C1 segment of cervical spinal cord (tissue), 14 donors: ENCODE measurements at regions not wholly inside any gene's neighbourhood (a gene's known extent, or its start where the extent isn't known, plus 50 kb on each side); places are given as distances from the start of the nearest gene placed in this dataset.
"Not testable (repeated sequence)": the region's sequence is repeated elsewhere in the genome, so short reads cannot be mapped to it uniquely, and the experiment has no call there.

ENCODE experiments used
- DNase-seq, 14 donors: peaks; one replicate each; lab custom pipeline; 2025; lab: John Stamatoyannopoulos, UW

DNA sequence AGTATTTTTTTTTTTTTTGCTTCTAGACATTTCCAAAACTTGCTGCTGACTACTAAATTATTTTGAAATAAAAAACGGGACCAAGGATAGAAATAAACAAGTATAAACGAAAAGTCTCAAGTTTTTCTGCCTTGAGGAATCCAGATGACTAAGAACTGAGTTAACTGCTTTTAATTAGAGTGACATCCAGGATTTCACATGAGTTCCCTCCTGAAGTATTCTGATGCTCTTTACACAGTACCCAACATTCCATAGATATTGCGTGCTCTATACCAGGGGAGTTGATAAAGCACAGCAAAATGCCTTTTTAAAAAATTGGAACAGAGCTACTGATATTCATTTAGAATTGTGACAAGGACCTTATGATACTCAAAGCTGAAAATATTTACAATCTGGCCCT, 618.0 kb downstream of the CCDC85A start:
- no peak for DNase-seq

DNA sequence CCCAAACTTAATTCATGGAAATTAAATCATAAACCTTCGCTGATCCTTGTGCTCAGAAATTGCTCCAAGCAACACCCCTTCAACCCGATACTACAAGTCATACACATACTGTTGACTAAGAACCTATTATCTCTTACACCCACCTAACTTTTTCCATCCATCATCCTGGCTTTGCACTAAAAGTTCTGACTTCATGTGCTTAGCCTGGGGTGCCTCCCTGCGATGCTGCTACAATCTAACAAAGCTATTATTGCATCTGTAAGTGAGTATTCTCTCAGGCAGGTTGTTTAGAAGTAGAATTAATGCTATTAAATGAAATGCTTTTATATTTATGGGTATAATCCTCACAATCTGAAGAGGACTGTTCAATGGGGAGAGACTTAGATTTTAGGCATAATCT, 619.8 kb downstream of the CCDC85A start:
- no peak for DNase-seq

DNA sequence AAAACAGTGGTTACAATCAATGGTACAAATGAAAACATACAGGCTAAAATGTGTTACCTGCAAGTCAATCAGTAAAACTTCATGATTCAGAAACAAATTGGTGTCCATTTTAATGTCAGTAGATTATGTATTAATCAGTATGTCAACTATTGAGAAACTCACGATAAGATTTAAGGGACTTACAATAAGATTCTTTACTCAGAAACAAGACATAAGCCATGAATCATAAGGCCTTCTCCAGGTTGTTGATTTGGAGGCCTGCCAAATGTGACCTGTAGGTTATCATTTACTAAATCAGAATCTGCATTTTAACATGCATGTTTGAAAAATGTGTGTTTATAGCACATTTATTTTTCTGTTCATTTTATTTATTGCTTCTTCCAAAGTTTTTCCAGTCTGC, 623.1 kb downstream of the CCDC85A start:
- no peak for DNase-seq

DNA sequence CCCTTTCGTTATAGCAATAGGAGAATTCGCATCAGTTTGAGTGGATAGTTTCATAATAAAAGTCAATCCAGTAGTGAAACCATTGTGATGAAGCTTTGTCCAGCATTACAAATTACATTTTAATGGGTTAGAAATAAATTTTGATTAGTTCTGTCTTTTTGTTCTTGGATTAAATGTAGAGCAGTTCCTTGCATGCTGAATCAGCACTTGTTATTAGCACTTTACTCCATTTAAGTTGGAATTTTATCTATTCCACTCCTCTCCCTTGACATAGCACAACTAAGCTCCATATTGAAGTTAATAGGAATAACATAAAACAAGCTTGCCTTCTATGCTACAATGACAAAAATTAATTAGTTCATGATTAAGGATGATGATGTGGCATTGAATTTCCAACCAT, 624.1 kb downstream of the CCDC85A start:
- DNase-seq, result no peak

DNA sequence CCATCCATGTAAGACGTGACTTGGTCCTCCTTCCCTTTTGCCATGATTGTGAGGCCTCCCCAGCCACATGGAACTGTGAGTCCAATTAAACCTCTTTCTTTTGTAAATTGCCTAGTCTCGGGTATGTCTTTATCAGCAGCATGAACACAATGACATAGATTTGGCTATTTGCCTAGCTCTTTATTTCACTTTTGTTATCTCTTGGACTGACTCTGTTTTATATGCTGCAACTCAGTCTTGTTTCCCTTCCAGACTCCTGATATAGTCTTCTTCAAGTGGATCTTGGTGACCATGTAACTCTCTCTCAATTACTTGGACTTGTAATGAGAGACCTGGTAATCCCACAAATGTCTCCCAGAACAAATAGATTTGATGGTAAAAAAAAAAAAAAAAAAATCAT, 627.6 kb downstream of the CCDC85A start:
- no peak for DNase-seq

DNA sequence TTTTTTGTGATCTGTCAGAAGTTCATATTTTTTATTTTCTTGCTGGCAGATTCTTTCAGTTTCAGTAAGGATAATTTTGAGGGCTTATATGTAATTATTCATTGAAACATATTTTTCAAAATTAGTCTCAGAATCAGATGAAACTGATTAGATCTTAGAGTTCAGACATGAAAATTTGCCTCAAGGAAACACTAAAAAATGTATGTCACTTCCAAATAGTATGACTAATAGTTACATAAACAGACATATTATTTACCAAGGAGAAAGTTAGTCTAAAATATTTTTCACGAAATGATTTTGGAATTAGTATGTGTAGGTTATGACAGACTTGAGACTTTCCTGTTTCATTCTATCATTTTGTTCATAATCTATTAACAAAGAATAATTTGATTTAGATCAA, 628.6 kb downstream of the CCDC85A start:
- no peak for DNase-seq

DNA sequence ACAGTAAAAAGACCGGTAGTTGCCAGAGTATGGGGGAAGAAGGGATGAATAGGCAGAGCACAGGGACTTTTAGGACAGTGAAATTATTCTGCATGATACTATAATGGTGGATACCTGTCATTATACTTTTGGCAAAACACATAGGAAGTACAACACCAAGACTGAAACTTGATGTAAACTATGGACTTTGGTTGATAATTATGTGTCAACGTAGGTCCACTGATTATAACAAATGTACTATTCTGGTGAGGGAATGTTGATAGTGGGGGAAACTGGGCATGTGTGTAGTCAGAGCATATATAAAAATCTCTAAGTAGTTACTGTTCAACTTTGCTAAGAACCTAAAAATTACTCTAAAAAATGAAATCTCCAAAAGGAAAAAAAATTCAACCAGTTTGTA, 629.7 kb downstream of the CCDC85A start:
- DNase-seq, result no peak

DNA sequence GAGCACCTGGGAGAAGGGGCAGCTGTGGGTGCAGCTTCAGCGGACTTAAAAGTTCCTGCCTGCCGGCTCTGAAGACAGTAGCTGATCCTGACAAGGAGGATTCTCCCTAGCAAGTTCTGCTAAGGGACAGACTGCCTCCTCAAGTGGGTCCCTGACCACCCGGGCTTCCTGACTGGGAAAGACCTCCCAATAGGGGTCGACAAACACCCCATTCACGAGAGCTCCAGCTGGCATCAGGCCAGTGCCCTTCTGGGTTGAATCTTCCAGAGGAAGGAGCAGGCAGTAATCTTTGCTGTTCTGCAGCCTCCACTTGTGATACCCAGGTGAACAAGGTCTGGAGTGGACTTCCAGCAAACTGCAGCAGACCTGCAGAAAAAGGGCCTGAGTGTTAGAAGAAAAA, 632.9 kb downstream of the CCDC85A start:
- no peak for DNase-seq

DNA sequence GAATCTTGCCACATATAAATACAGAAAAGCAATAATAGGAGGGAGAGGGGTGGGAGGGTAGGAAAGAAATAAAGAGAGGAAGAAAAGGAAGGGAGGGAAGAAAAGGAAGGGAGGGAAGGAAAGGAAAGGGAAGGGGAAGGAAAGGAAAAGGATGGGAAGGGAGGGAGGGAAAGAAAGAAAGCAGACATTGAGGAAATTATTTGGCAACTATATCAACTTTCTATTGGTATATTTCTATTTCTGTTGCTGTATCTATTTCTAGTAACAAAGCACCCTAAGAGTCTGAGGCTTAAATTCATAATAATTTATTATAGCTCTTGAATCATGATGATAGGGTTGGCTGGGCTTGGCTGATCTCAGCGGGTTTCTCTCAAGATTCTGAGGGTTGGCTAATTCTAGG, 648.0 kb downstream of the CCDC85A start:
- no peak for DNase-seq

DNA sequence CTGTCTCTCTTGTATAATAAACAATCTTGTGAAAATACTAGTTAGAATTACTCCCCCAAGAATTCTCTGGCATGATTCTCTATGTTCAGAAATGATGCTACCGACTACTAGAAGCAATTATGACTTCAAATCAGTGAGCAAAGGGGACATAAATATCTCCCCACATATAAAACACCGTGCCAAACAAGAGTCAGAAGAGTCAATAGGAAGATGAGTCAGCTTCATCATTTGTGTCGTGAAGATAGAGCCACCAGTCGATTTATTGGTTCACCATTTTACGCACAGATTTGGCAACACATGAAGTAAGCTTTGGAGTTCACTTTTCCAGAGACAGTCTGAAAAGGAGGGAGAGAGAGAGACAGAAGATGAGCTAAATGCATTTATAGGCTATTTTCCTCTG, 650.9 kb downstream of the CCDC85A start:
- no peak for DNase-seq

DNA sequence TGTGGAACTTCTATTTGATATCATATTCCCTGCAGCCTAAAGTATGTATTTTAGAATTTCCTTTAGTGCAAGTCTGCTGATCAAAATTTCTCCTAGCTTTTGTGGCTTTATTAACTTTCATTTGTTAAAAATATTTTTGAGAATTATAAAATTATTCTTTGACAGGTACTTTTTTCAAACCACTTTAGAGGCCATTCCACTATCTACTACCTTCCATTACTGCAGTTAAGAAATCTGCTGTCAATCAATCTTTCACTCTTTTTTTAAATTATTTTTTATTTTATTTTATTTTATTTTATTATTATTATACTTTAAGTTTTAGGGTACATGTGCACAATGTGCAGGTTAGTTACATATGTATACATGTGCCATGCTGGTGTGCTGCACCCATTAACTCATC, 656.2 kb downstream of the CCDC85A start:
- DNase-seq, result not testable (repeated sequence)

DNA sequence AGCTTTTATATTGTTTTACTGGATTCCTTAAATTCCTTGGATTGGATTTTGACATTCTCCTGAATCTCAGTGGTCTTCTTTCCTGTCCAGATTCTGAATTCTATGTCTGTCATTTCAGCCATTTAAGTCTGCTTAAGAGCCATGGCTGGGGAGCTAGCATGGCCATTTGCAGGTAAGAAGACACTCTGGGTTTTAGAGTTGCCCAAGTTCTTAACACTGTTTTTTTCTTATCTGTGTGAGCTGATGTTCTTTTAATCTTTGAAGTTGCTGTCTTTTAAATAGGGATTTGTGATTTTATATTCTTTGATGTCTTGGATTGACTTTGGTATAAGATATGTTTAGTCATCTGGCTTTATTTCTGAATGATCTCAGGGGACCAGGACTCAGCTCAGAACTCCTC, 677.2 kb downstream of the CCDC85A start:
- DNase-seq, result no peak

DNA sequence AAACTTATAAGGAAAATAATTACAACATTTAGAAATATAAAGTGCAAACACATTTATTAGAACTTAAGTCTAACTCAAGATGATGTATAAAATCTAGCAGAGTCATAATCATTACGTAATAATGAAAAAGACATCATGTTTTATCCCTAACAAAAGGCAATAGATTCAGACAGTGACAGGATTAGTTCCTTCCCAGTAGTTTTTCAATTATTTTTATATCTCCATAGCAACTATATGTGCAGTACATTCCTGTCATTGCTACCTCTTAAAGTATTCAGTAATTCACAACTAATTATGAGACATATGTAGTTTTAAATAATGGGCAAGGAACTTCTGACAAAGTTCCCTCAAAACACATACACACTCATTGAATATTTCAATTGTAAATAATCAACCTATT, 687.9 kb downstream of the CCDC85A start:
- DNase-seq, result no peak

DNA sequence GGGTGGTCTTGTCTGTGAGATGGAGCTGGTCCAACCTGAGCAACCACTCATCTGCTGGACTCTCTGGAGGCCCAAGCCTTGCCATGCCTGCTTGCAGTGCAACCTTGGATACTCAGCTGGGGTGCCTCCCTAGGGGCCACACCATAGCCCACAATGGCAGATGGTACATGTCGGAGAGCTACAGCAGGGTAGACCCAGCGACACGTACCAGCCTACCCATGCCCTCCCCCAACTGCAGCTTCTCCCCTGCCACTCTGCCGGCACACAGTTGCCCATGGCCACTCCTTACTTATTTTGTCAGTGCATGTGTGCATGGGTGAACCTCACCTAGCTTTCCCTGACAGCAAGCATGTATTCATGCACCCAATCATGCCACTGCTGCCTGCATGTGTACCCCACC, 690.9 kb downstream of the CCDC85A start:
- DNase-seq, result no peak

DNA sequence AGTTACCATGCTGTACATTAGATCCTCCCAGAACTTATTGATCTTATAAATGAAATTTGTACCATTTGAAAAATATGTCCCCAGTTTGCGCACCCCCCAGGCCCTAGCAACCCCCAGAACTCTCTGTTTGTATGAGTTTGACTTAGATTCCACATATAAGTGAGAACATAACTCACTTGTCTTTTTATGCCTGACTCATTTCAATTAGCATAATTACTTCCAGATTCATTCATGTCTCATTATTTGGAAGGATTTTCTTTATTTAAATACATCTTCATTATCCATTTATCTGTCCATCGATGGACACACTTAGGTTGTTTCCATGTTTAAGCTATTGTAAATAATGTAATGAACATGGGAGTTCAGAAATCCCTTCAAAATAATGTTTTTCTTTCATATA, 705.9 kb downstream of the CCDC85A start:
- no peak for DNase-seq

DNA sequence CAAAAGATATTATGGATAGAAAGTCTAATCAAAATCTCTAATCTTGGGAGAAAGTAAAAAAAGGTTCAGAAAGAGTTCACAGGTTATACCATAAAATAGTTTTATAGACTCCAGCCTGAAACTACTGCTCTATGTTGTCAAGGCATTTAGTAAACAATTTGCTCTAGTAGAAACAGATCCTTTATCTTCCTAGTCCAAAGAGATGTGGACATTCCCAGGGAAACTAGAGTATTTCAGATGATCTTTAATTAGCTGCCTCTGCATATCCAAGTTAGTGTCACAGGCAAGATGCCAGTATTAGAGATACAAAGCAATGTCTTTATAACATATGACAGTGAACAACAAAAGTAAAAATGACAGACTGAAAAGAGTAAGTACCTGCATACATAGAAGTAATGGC, 708.6 kb downstream of the CCDC85A start:
- no peak for DNase-seq

DNA sequence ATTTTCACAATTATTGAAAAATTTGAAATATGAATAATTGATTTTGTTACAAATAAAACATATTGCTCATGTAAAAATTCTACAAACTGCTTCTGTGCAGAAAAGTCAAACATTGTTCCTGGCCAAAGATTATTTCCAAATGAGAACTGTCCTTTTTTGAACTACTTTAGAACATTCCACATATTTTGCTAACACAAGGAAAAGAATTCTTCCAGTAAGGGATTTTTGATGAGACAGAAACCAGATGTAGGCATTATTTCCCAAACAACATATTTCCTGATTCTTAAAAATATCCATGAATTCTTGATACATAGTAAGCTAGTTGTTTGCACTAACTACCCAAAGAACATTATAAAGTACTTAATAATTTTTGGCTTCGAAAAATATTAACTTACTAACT, 715.2 kb downstream of the CCDC85A start:
- DNase-seq, result no peak

DNA sequence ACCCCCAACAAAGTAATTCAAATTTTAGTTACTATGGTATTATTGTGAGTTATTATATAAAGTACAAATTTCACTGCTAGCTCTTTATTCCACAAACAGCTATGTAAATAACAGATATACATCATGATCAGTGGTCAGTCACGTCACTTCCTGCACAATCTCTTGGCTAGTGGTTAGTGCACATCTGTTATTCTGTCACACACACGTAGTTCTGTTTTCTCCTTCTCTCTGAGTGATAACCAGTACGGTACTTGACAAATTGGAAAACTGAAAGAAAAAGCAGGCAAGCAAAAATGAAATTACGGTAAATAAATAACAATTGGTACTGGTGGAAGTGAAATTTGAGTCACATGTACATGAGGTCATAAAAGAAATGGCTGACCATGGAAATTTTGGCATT, 728.7 kb downstream of the CCDC85A start:
- no peak for DNase-seq

DNA sequence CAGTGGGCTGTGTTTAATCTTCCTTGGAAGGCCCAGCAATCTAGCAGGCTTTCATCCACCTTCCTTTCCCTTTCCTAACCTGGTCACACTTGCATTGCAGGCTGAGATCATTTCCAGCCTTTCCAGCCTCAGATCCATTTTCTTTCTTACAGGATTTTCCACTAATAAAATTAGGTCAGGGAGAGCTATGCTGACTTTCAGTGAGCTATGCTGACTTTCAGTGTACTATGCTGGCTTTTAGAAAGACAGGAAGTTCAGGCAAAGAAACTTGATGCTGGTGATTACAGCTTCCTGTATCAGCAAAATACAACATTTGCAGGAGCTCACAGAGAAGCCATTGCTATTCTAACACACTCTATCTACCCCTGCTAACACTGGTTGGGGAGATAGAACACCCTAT, 735.0 kb downstream of the CCDC85A start:
- DNase-seq, result no peak

DNA sequence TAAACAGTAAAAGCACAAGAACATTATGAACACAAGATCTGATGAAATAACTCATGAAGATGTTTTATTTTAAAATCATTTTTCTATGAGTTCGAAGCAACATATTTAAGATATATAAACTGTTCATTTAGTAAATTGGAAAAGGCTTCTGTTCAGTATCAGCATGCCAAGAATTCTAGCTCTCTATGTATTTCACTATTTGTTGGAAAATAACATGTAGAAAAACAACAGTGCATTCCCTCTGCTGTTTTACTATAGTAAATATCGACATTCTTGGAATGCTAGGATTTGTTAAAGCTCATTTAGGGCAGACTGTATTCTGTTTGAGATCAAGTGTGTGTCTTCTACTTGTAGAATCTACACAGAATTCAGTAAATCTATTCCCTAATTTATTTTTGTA, 750.2 kb downstream of the CCDC85A start:
- DNase-seq, result no peak

DNA sequence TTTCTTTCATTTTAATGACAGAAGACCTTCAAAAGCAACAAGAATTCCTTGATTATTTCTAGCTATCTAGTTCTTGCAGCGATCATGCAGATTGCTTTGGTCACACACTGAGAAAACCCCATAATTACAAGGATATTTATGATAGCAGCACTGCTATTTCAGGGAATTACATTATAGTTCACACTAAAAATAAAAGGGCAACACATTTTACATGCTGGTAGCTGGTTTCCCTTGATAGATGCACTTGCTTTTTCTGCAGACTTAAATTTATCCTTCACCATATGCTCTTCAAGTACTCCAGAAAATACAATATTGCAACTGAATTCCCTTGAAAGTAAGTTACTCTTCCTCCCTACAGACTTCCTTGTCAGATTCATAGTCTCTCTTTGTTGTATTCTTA, 751.1 kb downstream of the CCDC85A start:
- DNase-seq, result no peak

DNA sequence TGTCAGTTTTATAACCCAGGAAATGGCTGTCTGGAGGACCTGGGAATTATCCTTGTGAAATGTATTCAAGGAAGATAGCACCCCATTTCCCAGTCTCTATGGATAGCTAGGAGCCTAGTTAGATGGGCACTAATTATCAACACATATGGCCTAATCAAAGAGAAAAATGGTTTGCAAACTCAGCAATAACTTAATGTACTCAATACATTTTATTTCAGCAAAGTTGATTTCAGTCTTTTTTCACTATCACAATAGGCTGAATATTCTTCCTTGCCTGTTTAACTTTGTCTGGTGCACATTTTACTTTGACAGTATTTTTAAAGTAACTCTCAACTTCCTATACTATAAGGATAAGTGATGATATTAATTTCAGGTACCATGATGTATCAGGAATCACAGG, 756.3 kb downstream of the CCDC85A start:
- no peak for DNase-seq

DNA sequence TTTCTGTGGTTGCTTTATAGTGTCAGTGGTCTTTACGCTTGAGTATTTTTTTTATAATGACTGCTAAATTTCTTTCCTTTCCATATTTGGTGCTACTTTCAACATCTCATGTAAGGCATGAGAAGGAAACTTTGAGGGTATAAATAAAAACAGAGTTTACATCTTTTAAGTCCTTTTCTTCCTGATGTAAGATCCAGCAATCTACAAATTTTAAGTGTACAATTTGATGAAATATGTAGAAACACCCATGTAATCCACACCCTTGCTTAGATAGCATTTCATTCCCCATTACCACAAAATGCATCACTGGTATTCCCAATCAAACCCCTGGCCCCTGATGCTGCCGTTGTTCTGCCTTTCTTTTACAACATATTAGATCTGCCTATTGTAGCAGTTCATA, 769.1 kb downstream of the CCDC85A start:
- DNase-seq, result no peak

DNA sequence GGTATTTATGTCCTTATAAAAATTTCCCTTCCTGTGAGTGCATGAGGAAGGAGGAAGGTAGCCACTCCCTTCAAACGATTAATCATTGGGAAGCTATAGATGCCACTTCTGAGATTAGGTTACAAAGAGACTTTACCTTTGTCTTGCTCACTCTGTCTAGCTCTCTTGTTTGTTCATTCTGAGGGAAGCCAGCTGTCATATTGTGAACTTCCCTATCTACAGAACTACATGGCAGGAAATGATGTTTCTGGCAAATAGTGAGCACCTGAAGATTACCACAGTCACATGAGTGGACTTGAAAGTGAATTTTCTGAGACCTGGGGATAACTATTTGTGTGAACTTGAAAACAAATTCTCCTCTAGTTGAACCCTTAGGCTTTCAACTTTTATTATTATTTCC, 776.8 kb downstream of the CCDC85A start:
- no peak for DNase-seq

DNA sequence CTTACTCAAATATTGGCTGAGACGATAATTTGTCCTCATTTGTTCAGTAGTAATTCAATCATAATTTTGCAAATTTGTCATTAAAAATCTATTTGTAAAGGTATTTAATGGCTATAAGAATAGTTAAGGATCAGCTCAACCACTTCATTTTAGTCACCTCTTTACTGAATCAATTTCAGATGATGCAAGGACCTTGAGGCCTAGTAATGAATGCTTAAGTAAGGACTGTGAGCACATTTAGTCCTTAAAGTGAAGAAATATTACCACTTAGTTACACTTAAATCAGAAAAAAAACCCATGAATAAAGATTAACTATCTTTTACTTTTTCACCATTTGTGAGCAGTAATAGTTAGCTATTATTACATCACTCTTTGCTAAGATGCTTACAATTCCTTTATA, 778.9 kb downstream of the CCDC85A start:
- DNase-seq, result no peak
